GM23338 (cell line): ENCODE measurements at regions not wholly inside any gene's neighbourhood (a gene's known extent, or its start where the extent isn't known, plus 50 kb on each side); places are given as distances from the start of the nearest gene placed in this dataset.

Source experiments
- ATAC-seq: fragments of 200-7000 bp; cut with Tn5 transposase; 3 replicates; pipeline ENCODE4 v1.9.1; 2020
- DNase-seq: peaks from one replicate; pipeline ENCODE4 v3.0.0-alpha.2; 2015; ENCODE audit warnings: low spot score
- H2AFZ ChIP-seq: fragments of 200-600 bp; sonication (generic); 2 replicates; pipeline ENCODE4 v1.8.0; 2016; ENCODE audit warnings: antibody characterized with exemption, mild to moderate bottlenecking, moderate library complexity
- H3F3A ChIP-seq: fragments of 200-600 bp; sonication (generic); replicated peaks from 2 replicates; pipeline ENCODE4 v1.8.0; 2017; ENCODE audit warnings: antibody characterized with exemption, mixed run types, low read depth
- H3K27ac ChIP-seq: fragments of 200-600 bp; sonication (generic); 2 replicates; pipeline ENCODE4 v1.6.1; 2016; ENCODE audit warnings: low read depth
- H3K27me3 ChIP-seq: fragments of 200-600 bp; sonication (generic); 2 replicates; pipeline ENCODE4 v1.8.0; 2016; ENCODE audit warnings: mild to moderate bottlenecking, mixed run types, moderate library complexity; ENCODE audit not compliant: insufficient read depth
- H3K36me3 ChIP-seq: fragments of 200-600 bp; sonication (generic); 2 replicates; pipeline ENCODE4 v1.8.0; 2016; ENCODE audit warnings: mild to moderate bottlenecking; ENCODE audit not compliant: insufficient read depth
- H3K4me1 ChIP-seq: fragments of 200-600 bp; sonication (generic); 2 replicates; pipeline ENCODE4 v1.8.0; 2016; ENCODE audit warnings: mild to moderate bottlenecking, moderate library complexity; ENCODE audit not compliant: insufficient read depth
- H3K4me2 ChIP-seq: fragments of 200-600 bp; sonication (generic); 2 replicates; pipeline ENCODE4 v1.7.1; 2017; ENCODE audit warnings: mixed run types
- H3K4me3 ChIP-seq: fragments of 200-600 bp; sonication (generic); 2 replicates; pipeline ENCODE4 v1.6.1; 2016; ENCODE audit warnings: mixed run types
- H3K79me2 ChIP-seq: fragments of 200-600 bp; sonication (generic); replicated peaks from 2 replicates; pipeline ENCODE4 v1.8.0; 2017; ENCODE audit warnings: mild to moderate bottlenecking; ENCODE audit not compliant: insufficient read depth
- H3K9me2 ChIP-seq: fragments of 200-600 bp; sonication (generic); 2 replicates; pipeline ENCODE4 v1.8.0; 2017; ENCODE audit not compliant: insufficient read depth
- H4K20me1 ChIP-seq: fragments of 200-600 bp; sonication (generic); replicated peaks from 2 replicates; pipeline ENCODE4 v1.8.0; 2017; ENCODE audit warnings: mild to moderate bottlenecking; ENCODE audit not compliant: insufficient read depth
- H3K27ac Mint-ChIP-seq: 2 replicates; pipeline ENCODE4 v1.8.0; 2020; ENCODE audit warnings: inconsistent platforms, mild to moderate bottlenecking, moderate library complexity, mixed read lengths
- H3K27me3 Mint-ChIP-seq: 3 replicates; pipeline ENCODE4 v1.8.0; 2022; ENCODE audit warnings: low read depth, mild to moderate bottlenecking, moderate library complexity, mixed read lengths, inconsistent platforms; ENCODE audit not compliant: insufficient read depth, poor library complexity
- H3K36me3 Mint-ChIP-seq: 3 replicates; pipeline ENCODE4 v1.8.0; 2021; ENCODE audit warnings: low read depth, mild to moderate bottlenecking, inconsistent platforms, moderate library complexity, mixed read lengths
- H3K4me1 Mint-ChIP-seq: 3 replicates; pipeline ENCODE4 v1.8.0; 2020; ENCODE audit warnings: mild to moderate bottlenecking, inconsistent platforms, mixed read lengths
- H3K4me3 Mint-ChIP-seq: 3 replicates; pipeline ENCODE4 v1.8.0; 2021; ENCODE audit warnings: moderate library complexity, mild to moderate bottlenecking, inconsistent platforms, mixed read lengths
- H3K9me3 Mint-ChIP-seq: 3 replicates; pipeline ENCODE4 v1.8.0; 2020; ENCODE audit warnings: moderate library complexity, mild to moderate bottlenecking, inconsistent platforms, mixed read lengths
- CREB1 ChIP-seq: fragments of 250-450 bp; sonication (Bioruptor Pico); IDR thresholded peaks from 2 replicates; pipeline ENCODE4 v1.5.0; 2020; ENCODE audit warnings: low read depth, mild to moderate bottlenecking, moderate library complexity
- EZH2 ChIP-seq: fragments of 200-600 bp; sonication (generic); IDR thresholded peaks from one replicate; pipeline ENCODE4 v1.8.0; 2017; ENCODE audit warnings: antibody characterized with exemption, mild to moderate bottlenecking, low read depth; ENCODE audit not compliant: unreplicated experiment
- EZH2phosphoT487 ChIP-seq: fragments of 200-600 bp; sonication (generic); IDR thresholded peaks from one replicate; pipeline ENCODE4 v1.8.1; 2018; ENCODE audit warnings: antibody characterized with exemption; ENCODE audit not compliant: unreplicated experiment
- NANOG ChIP-seq: IDR thresholded peaks from 2 replicates; pipeline ENCODE4 v1.6.1; 2016; ENCODE audit warnings: antibody characterized with exemption, borderline replicate concordance
- REST ChIP-seq: IDR thresholded peaks from one replicate; pipeline ENCODE4 v1.6.1; 2018; ENCODE audit warnings: antibody characterized with exemption; ENCODE audit not compliant: unreplicated experiment
- ZNF114 ChIP-seq: fragments of 250-450 bp; sonication (Bioruptor Pico); IDR thresholded peaks from 2 replicates; pipeline ENCODE4 v1.5.0; 2020; ENCODE audit warnings: mild to moderate bottlenecking, moderate library complexity
- ZNF331 ChIP-seq: fragments of 250-450 bp; sonication (Bioruptor Pico); IDR thresholded peaks from 2 replicates; pipeline ENCODE4 v1.5.0; 2020; ENCODE audit warnings: low read depth, mild to moderate bottlenecking, moderate library complexity
- TF ChIP-seq, protein P1 (sequence below), 2 experiments: fragments of 200-600 bp in 1 of 2; sonication (generic) in 1 of 2; conservative IDR thresholded peaks; 2 replicates each; pipeline versions ENCODE4 v1.5.1 to v1.6.1; 2016 to 2017; ENCODE audit warnings: antibody characterized with exemption in 2 of 2, low read depth in 2 of 2, mild to moderate bottlenecking in 2 of 2, moderate library complexity in 1 of 2
- TF ChIP-seq, protein P2 (sequence below): IDR thresholded peaks from 2 replicates; pipeline ENCODE4 v1.6.1; 2016; ENCODE audit warnings: antibody characterized with exemption

GRCh38 chrX:121639781-121640180 is 592.4 kb downstream of the GLUD2 start:
- Mint-ChIP-seq H3K27ac (0 out of 2 replicates have a peak overlapping the region, but pooled peaks have one; percentile 0), H3K4me3 (no peak overlapping the region), H3K4me1 (peaks cover 20% of the 10 kb centered on the region; the same call in 2 of the 3 replicates), H3K36me3 (no peaks in the 10 kb centered on the region), H3K9me3 (no peaks in the 10 kb centered on the region), H3K27me3 (no peaks in the 10 kb centered on the region)
- H3K4me3 ChIP-seq, result no peak overlapping the region
- DNase-seq (no peak), ATAC-seq (no peak)
- peaks cover 26% of the 10 kb centered on the region for H3K4me1 ChIP-seq
- no peak overlapping the region for H3K27ac ChIP-seq
- no peaks in the 10 kb centered on the region for H3F3A ChIP-seq
- H4K20me1 ChIP-seq, result no peaks in the 10 kb centered on the region
- H3K36me3 ChIP-seq, result no peaks in the 10 kb centered on the region
- peak overlapping the region; percentile 57; the same call in 1 of the 2 replicates for H3K4me2 ChIP-seq
- no peaks in the 10 kb centered on the region for H3K9me2 ChIP-seq
- TF ChIP-seq ZNF114 (CRISPR knock-in tag), result no peak
- no peak for TF ChIP-seq CREB1
- no peak overlapping the region for H2AFZ ChIP-seq
- H3K79me2 ChIP-seq, result no peaks in the 10 kb centered on the region
- H3K27me3 ChIP-seq, result no peaks in the 10 kb centered on the region

DNA sequence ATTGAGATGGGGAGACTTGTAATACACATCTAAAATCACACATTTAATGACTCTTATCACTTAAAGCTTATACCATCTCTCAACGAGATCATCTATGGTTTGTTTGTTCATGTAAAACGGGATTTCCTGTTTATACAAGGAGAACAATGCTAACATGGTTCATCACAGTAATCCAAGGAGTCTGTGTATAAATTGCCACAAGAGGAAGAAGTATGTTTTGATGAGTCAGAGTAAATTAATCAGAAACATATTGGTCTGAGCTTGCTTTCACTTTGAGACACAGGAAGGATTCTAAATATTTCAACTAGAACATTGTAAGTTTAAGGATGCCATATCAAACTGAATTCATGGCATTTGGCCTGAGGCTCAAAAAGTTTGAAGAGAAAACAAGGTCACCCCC is 594.1 kb downstream of the GLUD2 start:
- Histone ChIP-seq H3K4me2 (0 out of 2 replicates have a peak overlapping the region, but pooled peaks have one; percentile 21), H2AFZ (no peak overlapping the region), H3K9me2 (no peaks in the 10 kb centered on the region), H3K27me3 (no peaks in the 10 kb centered on the region), H3K4me3 (no peak overlapping the region), H3K36me3 (no peaks in the 10 kb centered on the region), H4K20me1 (no peaks in the 10 kb centered on the region), H3F3A (no peaks in the 10 kb centered on the region), H3K27ac (no peak overlapping the region), H3K79me2 (no peaks in the 10 kb centered on the region), H3K4me1 (peaks cover 26% of the 10 kb centered on the region)
- H3K9me3 Mint-ChIP-seq, result no peaks in the 10 kb centered on the region
- ATAC-seq, result no peak
- peaks cover 20% of the 10 kb centered on the region; the same call in 2 of the 3 replicates for H3K4me1 Mint-ChIP-seq
- no peak overlapping the region for H3K27ac Mint-ChIP-seq
- no peaks in the 10 kb centered on the region for H3K27me3 Mint-ChIP-seq
- no peak for TF ChIP-seq EZH2
- TF ChIP-seq, protein P1, sequence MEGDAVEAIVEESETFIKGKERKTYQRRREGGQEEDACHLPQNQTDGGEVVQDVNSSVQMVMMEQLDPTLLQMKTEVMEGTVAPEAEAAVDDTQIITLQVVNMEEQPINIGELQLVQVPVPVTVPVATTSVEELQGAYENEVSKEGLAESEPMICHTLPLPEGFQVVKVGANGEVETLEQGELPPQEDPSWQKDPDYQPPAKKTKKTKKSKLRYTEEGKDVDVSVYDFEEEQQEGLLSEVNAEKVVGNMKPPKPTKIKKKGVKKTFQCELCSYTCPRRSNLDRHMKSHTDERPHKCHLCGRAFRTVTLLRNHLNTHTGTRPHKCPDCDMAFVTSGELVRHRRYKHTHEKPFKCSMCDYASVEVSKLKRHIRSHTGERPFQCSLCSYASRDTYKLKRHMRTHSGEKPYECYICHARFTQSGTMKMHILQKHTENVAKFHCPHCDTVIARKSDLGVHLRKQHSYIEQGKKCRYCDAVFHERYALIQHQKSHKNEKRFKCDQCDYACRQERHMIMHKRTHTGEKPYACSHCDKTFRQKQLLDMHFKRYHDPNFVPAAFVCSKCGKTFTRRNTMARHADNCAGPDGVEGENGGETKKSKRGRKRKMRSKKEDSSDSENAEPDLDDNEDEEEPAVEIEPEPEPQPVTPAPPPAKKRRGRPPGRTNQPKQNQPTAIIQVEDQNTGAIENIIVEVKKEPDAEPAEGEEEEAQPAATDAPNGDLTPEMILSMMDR (conservative IDR thresholded peaks at IDR 0.05; ENCODE audit: low read depth in 2 of 2), result no peak
- no peak for TF ChIP-seq ZNF331
- no peak for TF ChIP-seq ZNF114 (CRISPR knock-in tag)
- TF ChIP-seq EZH2phosphoT487, result no peak
- no peak for TF ChIP-seq REST
- TF ChIP-seq, protein P2, sequence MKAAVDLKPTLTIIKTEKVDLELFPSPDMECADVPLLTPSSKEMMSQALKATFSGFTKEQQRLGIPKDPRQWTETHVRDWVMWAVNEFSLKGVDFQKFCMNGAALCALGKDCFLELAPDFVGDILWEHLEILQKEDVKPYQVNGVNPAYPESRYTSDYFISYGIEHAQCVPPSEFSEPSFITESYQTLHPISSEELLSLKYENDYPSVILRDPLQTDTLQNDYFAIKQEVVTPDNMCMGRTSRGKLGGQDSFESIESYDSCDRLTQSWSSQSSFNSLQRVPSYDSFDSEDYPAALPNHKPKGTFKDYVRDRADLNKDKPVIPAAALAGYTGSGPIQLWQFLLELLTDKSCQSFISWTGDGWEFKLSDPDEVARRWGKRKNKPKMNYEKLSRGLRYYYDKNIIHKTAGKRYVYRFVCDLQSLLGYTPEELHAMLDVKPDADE, result no peak
- no peak for TF ChIP-seq NANOG
- H3K36me3 Mint-ChIP-seq, result no peaks in the 10 kb centered on the region
- DNase-seq, result no peak
- H3K4me3 Mint-ChIP-seq, result no peak overlapping the region
